ENCODE measurements at regions not wholly inside any gene's neighbourhood (a gene's known extent, or its start where the extent isn't known, plus 50 kb on each side); places are given as distances from the start of the nearest gene placed in this dataset.

DNA sequence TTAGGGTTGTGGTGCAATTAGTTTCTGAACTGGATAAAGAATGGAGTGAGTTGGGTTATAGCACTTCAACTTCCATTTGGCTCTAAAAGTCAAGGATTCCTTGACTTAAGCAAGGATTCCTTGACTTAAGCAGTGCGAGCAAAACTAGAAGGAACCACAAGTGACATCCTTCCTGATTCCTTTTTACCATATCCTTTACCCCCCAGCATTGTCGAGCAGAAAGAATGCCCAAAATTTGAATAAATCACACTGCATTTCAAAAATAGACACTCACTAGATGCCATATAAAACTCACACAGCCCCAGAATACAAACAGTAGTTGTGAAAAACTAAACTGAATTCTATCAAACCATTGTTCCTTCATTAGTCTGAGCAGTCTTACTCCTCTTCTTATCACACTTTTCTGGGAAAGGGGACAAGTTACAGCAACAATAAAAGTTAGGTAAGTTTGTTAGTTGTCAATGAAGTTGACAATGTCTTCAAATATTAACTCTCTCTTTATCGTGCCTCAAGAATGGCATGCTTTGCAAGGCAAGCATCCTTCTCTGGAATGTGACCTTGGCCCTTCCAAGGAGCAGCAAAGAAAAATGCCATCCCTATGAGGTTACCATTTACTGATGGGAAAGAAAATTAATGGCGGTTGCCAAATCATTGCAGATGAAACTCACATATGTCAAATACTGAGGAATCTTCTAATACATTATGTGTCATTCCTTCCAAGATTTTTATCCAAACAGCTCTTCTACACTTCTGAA is 273.3 kb upstream of the ANKRD55 start:
- in situ Hi-C loops (cut with MboI; ENCODE audit: low pct_unique_long_range_greater_than_20kb, low sequenced_read_pairs, unreplicated experiment) = no loop called here
- no peak for DNase-seq (ENCODE audit: low spot score)
- TF ChIP-seq, protein P1, sequence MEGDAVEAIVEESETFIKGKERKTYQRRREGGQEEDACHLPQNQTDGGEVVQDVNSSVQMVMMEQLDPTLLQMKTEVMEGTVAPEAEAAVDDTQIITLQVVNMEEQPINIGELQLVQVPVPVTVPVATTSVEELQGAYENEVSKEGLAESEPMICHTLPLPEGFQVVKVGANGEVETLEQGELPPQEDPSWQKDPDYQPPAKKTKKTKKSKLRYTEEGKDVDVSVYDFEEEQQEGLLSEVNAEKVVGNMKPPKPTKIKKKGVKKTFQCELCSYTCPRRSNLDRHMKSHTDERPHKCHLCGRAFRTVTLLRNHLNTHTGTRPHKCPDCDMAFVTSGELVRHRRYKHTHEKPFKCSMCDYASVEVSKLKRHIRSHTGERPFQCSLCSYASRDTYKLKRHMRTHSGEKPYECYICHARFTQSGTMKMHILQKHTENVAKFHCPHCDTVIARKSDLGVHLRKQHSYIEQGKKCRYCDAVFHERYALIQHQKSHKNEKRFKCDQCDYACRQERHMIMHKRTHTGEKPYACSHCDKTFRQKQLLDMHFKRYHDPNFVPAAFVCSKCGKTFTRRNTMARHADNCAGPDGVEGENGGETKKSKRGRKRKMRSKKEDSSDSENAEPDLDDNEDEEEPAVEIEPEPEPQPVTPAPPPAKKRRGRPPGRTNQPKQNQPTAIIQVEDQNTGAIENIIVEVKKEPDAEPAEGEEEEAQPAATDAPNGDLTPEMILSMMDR (IDR thresholded peaks at IDR 0.05; ENCODE audit: extremely low read depth, insufficient read depth, missing control alignments) = no peak

DNA sequence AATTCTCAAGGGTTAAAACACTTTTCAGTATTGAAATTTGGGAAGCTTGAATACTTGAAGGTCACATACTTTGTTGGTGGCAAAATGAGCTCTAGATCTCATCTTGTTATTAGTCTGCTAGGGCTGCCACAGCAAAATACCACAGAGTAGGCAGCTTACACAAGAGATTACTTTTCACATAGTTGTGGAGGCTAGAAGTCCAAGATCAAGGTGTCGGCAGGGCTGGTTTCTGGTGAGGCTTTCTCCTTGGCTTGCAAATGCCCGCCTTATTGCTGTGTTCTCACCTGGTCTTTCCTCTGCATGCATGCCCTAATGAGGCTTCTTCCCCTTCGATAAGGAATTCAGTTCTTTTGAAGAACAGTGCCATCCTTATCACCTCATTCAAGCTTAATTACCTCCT is 270.8 kb upstream of the ANKRD55 start:
- TF ChIP-seq, protein P1 (IDR thresholded peaks at IDR 0.05; ENCODE audit: extremely low read depth, insufficient read depth, missing control alignments) = no peak
- no peak for DNase-seq (ENCODE audit: low spot score)
- in situ Hi-C loops (cut with MboI; ENCODE audit: low pct_unique_long_range_greater_than_20kb, low sequenced_read_pairs, unreplicated experiment) = no loop called here

DNA sequence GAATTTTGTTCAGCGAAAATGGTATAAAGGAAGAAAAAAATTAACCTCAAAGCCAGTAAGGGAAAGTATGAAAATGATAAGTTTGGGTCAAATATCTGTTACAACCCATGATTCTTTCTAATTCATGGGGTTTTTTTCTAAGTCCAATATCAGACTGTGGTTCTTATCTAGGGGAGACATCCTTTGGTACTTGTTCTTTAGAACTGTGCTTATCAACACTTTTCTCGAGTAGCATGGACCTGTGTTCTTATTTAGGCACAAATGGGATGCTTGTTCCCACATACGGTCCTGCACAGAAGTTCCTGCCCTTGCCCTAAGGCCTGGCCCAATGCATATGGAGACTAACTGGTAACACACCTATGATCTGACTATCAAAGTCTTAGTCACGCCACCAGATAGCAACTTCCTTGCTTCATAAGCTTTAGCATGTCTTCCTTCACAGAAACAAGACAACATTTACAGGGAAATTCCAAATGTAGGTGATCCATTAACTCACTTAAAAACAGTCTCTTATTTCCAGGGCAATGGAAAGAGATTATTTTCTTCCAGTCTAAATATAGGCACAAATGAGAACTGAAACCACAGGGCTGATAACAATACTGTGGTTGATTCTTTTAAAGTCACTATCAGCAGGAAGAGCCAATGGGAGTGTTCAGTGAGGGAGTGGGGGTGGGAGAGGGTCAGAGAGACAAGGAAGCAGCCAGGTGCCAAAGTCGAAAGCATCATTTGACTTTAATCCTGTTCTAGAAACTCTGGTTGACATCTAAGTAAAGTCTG is 268.8 kb upstream of the ANKRD55 start:
- TF ChIP-seq, protein P1 (IDR thresholded peaks at IDR 0.05; ENCODE audit: extremely low read depth, insufficient read depth, missing control alignments) = no peak
- DNase-seq (ENCODE audit: low spot score) = no peak
- in situ Hi-C loops (cut with MboI; ENCODE audit: low pct_unique_long_range_greater_than_20kb, low sequenced_read_pairs, unreplicated experiment) = no loop called here

DNA sequence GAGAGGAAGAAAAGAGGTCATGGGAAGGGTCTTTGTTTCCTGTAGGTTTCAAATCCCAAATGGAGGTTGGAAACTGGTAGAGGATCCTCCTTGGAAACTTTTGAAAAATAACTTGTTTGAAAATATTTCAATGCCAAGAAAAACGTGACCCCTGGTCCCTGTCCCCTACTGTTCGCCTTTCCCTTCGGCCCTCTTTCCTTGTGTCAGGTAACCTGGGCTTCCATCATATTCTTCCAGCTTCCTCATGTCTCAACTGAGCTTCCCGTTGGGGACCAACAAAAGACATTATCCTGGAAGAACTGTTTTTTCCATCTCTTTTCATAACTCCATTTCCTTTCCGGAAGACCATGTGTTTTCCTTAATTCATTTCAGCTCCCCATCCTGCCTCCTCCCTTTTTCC is 266.8 kb upstream of the ANKRD55 start:
- TF ChIP-seq, protein P1 (IDR thresholded peaks at IDR 0.05; ENCODE audit: extremely low read depth, insufficient read depth, missing control alignments) = no peak
- in situ Hi-C loops (cut with MboI; ENCODE audit: low pct_unique_long_range_greater_than_20kb, low sequenced_read_pairs, unreplicated experiment) = no loop called here

DNA sequence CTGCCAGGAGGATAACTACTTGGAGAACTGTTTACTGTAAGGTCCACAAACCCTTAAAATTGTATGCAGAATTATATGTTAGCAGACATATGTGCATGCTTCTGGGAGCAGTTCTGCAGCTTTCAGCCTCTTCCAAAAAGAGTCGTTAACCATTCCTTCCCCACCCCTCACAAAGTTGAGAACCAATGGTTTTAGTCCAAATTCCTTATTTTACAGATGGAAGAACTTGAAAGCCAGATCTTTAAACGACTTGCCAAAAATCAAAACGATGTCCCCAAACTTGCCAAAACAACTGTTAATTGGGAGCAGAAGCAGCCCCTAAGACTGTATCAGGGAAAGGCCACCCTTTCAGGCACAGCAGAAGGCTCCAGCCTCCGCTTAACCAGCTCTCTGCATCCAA is 266.4 kb upstream of the ANKRD55 start:
- in situ Hi-C loops (cut with MboI; ENCODE audit: low pct_unique_long_range_greater_than_20kb, low sequenced_read_pairs, unreplicated experiment) = no loop called here
- TF ChIP-seq, protein P1 (IDR thresholded peaks at IDR 0.05; ENCODE audit: extremely low read depth, insufficient read depth, missing control alignments) = no peak
- no peak for DNase-seq (ENCODE audit: low spot score)

More for the DNA sequence above, 266.8 kb upstream of the ANKRD55 start:
- no peak for DNase-seq (ENCODE audit: low spot score)

DNA sequence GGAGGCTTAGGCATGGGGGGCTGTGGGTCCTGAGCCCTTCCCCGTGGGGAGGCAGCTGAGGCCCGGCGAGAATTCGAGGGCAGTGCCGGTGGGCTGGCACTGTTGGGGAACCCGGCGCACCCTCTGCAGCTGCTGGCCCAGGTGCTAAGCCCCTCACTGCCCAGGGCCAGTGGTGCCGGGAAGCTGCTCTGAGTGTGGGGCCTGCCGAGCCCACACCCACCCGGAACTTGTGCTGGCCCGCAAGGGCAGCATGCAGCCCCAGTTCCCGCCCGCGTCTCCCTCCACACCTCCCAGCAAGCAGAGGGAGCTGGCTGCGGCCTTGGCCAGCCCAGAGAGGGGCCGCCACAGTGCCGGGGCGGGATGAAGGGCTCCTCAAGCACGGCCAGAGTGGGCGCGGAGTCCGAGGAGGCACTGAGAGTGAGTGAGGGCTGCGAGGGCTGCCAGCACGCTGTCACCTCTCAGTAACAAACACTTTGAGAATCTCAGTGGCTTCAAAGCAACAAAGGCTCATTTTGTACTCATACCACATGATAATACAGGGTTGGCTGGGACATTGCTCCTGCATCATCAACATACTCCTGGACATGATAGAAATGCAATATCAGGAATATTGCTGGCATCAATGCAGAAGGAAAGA is 265.7 kb upstream of the ANKRD55 start:
- in situ Hi-C loops (cut with MboI; ENCODE audit: low pct_unique_long_range_greater_than_20kb, low sequenced_read_pairs, unreplicated experiment) = no loop called here
- TF ChIP-seq, protein P1 (IDR thresholded peaks at IDR 0.05; ENCODE audit: extremely low read depth, insufficient read depth, missing control alignments) = no peak
- no peak for DNase-seq (ENCODE audit: low spot score)

All from GM13977 (cell line).